ENCODE measurements at regions not wholly inside any gene's neighbourhood (a gene's known extent, or its start where the extent isn't known, plus 50 kb on each side); places are given as distances from the start of the nearest gene placed in this dataset.

- TF ChIP-seq GATA2 (IDR thresholded peaks at IDR 0.05; ENCODE audit: low read depth, low read length) (no peak), GATA3 (IDR thresholded peaks at IDR 0.05; ENCODE audit: low read depth, low read length) (no peak)
Observed at GRCh38 chr14:101623685-101624444, 62.6 kb downstream of the DIO3 start.
